ENCODE measurements at regions not wholly inside any gene's neighbourhood (a gene's known extent, or its start where the extent isn't known, plus 50 kb on each side); places are given as distances from the start of the nearest gene placed in this dataset.

- no peak for TF ChIP-seq POLR2A (IDR thresholded peaks at IDR 0.05; ENCODE audit: low read depth, low read length)
- no peak for TF ChIP-seq POLR2AphosphoS5 (IDR thresholded peaks at IDR 0.05; ENCODE audit: low read depth, low read length)
Observed at GRCh38 chr22:48683640-48684039, 1144.0 kb downstream of the BRD1 start.

Measured in GM12891 (cell line).